Body of pancreas (tissue), 4 donors: ENCODE measurements at regions not wholly inside any gene's neighbourhood (a gene's known extent, or its start where the extent isn't known, plus 50 kb on each side); places are given as distances from the start of the nearest gene placed in this dataset.

ENCODE experiments used
- ATAC-seq: fragments of 150-250 bp; one replicate; pipeline ENCODE4 v1.9.1; 2016
- DNase-seq, 4 donors: peaks; one replicate each; pipeline ENCODE4 v3.0.0-alpha.2; 2019
- H3K27ac ChIP-seq, 4 donors: fragments of 200-600 bp; sonication (generic); 1 replicate in 3 of 4; 2 replicates in 1 of 4; pipeline versions ENCODE4 v1.5.1 to v1.6.1; 2016 to 2019; ENCODE audit warnings: mild to moderate bottlenecking in 1 of 4, mixed read lengths in 1 of 4, moderate library complexity in 1 of 4
- H3K27me3 ChIP-seq, 2 donors: fragments of 200-600 bp; sonication (generic); one replicate each; pipeline ENCODE4 v1.6.0; 2016; ENCODE audit warnings: mild to moderate bottlenecking in 1 of 2
- H3K36me3 ChIP-seq, 2 donors: fragments of 200-600 bp; sonication (generic); replicated peaks in 1 of 2; 2 replicates each; pipeline ENCODE4 v1.5.1; 2016; ENCODE audit warnings: low read depth in 2 of 2; ENCODE audit not compliant: insufficient read depth in 1 of 2
- H3K4me1 ChIP-seq: fragments of 200-600 bp; sonication (generic); one replicate; pipeline ENCODE4 v1.6.0; 2016
- H3K4me3 ChIP-seq, 2 donors: fragments of 200-600 bp; sonication (generic); 1 replicate in 1 of 2; 2 replicates in 1 of 2; pipeline ENCODE4 v1.5.1; 2016 to 2019
- H3K9me3 ChIP-seq, 3 donors: fragments of 200-600 bp; sonication (generic); 1 replicate in 2 of 3; 2 replicates in 1 of 3; pipeline ENCODE4 v1.5.1; 2016
- CTCF ChIP-seq, 7 experiments: fragments of 450-650 bp in 4 of 7; fragments of 200-600 bp in 3 of 7; sonication (generic) in 3 of 7; IDR thresholded peaks; one replicate each; pipeline ENCODE4 v1.5.1; 2016 to 2019; ENCODE audit warnings: antibody characterized with exemption in 7 of 7
- POLR2A ChIP-seq, 3 donors: fragments of 450-650 bp; IDR thresholded peaks; one replicate each; pipeline ENCODE4 v1.6.1; 2016; ENCODE audit warnings: antibody characterized with exemption in 3 of 3, mild to moderate bottlenecking in 2 of 3
- WGBS, 2 donors: methylation state at CpG; one replicate each; pipeline ENCODE4 v1.1.5; 2017; 5-methylcytosine and 5-hydroxymethylcytosine counted together
- intact Hi-C: fragments of 100-400 bp; cut with DNase I; formaldehyde crosslinking; loops from one replicate; pipeline ENCODE4 v1.15.1; 2023

GRCh38 chr17:55900188-55900587, 149.3 kb downstream of the PCTP start:
- intact Hi-C loops = no loop called here
- TF ChIP-seq CTCF (IDR thresholded peaks at IDR 0.05) (no peak), POLR2A (IDR thresholded peaks at IDR 0.05) (no peak)
- Histone ChIP-seq H3K27me3 (no peaks in the 10 kb centered on the region), H3K9me3 (no peaks in the 10 kb centered on the region), H3K27ac (no peak overlapping the region), H3K4me3 (no peak overlapping the region), H3K4me1 (no peaks in the 10 kb centered on the region), H3K36me3 (no peaks in the 10 kb centered on the region)
- no peak for DNase-seq
- ATAC-seq = no peak

GRCh38 chr17:55903028-55903690, 152.3 kb downstream of the PCTP start:
- Histone ChIP-seq H3K9me3 (no peaks in the 10 kb centered on the region), H3K27me3 (no peaks in the 10 kb centered on the region), H3K36me3 (no peaks in the 10 kb centered on the region), H3K4me3 (no peak overlapping the region), H3K4me1 (no peaks in the 10 kb centered on the region), H3K27ac (peak overlapping the region in 1 of 4 donors; percentile 11)
- 32 to 37% methylated on average over 2 of the region's 2 CpGs for WGBS, 2 donors
- intact Hi-C loops = no loop called here
- TF ChIP-seq CTCF (IDR thresholded peaks at IDR 0.05) = no peak
- TF ChIP-seq POLR2A (IDR thresholded peaks at IDR 0.05) = no peak
- peak in 2 of 4 donors; percentile 8 to 26 for DNase-seq
- ATAC-seq = peak; percentile 45

- TF ChIP-seq POLR2A (IDR thresholded peaks at IDR 0.05) (no peak), CTCF (IDR thresholded peaks at IDR 0.05) (no peak)
- DNase-seq (no peak), ATAC-seq (no peak)
Measured at GRCh38 chr17:55909776-55910175, 158.9 kb downstream of the PCTP start.

GRCh38 chr17:55911186-55911585, 160.3 kb downstream of the PCTP start:
- no peaks in the 10 kb centered on the region for H3K9me3 ChIP-seq
- H3K36me3 ChIP-seq = no peaks in the 10 kb centered on the region
- ATAC-seq (no peak), DNase-seq (no peak)
- intact Hi-C loops = no loop called here
- TF ChIP-seq POLR2A (IDR thresholded peaks at IDR 0.05) (no peak), CTCF (IDR thresholded peaks at IDR 0.05) (no peak)
- H3K4me1 ChIP-seq = no peaks in the 10 kb centered on the region
- no peak overlapping the region for H3K27ac ChIP-seq
- whole genome bisulfite sequencing, 2 donors = 76 to 100% methylated on average over 1 to 4 of the region's 4 CpGs
- no peaks in the 10 kb centered on the region for H3K27me3 ChIP-seq
- H3K4me3 ChIP-seq = no peak overlapping the region

More at GRCh38 chr17:55909776-55910175, 158.9 kb downstream of the PCTP start:
- H3K27ac ChIP-seq = no peak overlapping the region
- no peaks in the 10 kb centered on the region for H3K36me3 ChIP-seq
- no peak overlapping the region for H3K4me3 ChIP-seq
- intact Hi-C loops = no loop called here
- H3K4me1 ChIP-seq = no peaks in the 10 kb centered on the region
- WGBS, 2 donors = 70 to 76% methylated on average over 4 to 5 of the region's 5 CpGs
- no peaks in the 10 kb centered on the region for H3K9me3 ChIP-seq
- H3K27me3 ChIP-seq = no peaks in the 10 kb centered on the region

- H3K4me1 ChIP-seq = no peaks in the 10 kb centered on the region
- intact Hi-C loops = no loop called here
- DNase-seq (no peak), ATAC-seq (no peak)
- 85 to 93% methylated on average over 1 of the region's 1 CpG for WGBS, 2 donors
- no peak overlapping the region for H3K4me3 ChIP-seq
- H3K36me3 ChIP-seq = no peaks in the 10 kb centered on the region
- TF ChIP-seq CTCF (IDR thresholded peaks at IDR 0.05) (no peak), POLR2A (IDR thresholded peaks at IDR 0.05) (no peak)
- H3K27ac ChIP-seq = no peak overlapping the region
- H3K27me3 ChIP-seq = no peaks in the 10 kb centered on the region
- no peaks in the 10 kb centered on the region for H3K9me3 ChIP-seq
Measured at GRCh38 chr17:55925440-55925839, 174.6 kb downstream of the PCTP start.
